Activated T-helper 1 cell treated with anti-CD3 and anti-CD28 coated beads, Interleukin-12 subunit alpha, Interleukin-12 subunit beta, Interleukin-2, Interleukin-4 antibody, amounts not matched to agents 30 ng/mL and 10 ng/mL and 1 ng/mL, durations not matched to agents 14 hours and 24 hours and 36 hours (primary cell): ENCODE measurements at regions not wholly inside any gene's neighbourhood (a gene's known extent, or its start where the extent isn't known, plus 50 kb on each side); places are given as distances from the start of the nearest gene placed in this dataset.
"Not testable (repeated sequence)": the region's sequence is repeated elsewhere in the genome, so short reads cannot be mapped to it uniquely, and the experiment has no call there.

Source experiments
- DNase-seq: peaks from one replicate; pipeline ENCODE4 v3.0.0; 2021; ENCODE audit warnings: low spot score
- H3K27ac Mint-ChIP-seq: one replicate; pipeline ENCODE4 v1.8.0; 2021; ENCODE audit warnings: mild to moderate bottlenecking, mixed read lengths
- H3K27me3 Mint-ChIP-seq: one replicate; pipeline ENCODE4 v1.8.0; 2022; ENCODE audit warnings: mild to moderate bottlenecking, moderate library complexity, mixed read lengths; ENCODE audit not compliant: insufficient read depth
- H3K36me3 Mint-ChIP-seq: one replicate; pipeline ENCODE4 v1.8.0; 2021; ENCODE audit warnings: low read depth, mixed read lengths
- H3K4me1 Mint-ChIP-seq: one replicate; pipeline ENCODE4 v1.8.0; 2021; ENCODE audit warnings: low read depth, mixed read lengths
- H3K4me3 Mint-ChIP-seq: one replicate; pipeline ENCODE4 v1.8.0; 2021; ENCODE audit warnings: mild to moderate bottlenecking, moderate library complexity, mixed read lengths
- H3K9me3 Mint-ChIP-seq: one replicate; pipeline ENCODE4 v1.8.0; 2021; ENCODE audit warnings: mixed read lengths
- intact Hi-C: fragments of 100-400 bp; cut with micrococcal nuclease; formaldehyde crosslinking; loops from one replicate; pipeline ENCODE4 v1.15.1; 2024

DNA sequence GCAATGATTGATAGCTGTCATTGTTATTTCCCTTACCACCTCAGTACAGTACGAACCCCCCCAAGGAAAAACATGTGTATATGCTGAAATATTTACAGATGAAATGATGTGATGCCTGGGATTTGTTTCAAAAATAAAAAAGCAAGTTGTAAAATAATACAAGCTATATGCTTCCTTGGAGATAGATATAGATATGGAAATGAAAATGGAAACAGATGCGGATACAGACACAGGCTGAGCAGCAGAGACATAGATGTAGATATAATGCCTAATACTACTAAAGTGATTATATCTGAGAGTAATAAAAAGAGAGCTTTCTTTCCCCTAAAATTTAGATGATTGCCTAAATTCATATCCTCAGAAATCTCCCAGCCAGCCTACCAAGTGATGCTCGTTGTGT lies 127.5 kb upstream of the TNPO1 start:
- no peaks in the 10 kb centered on the region for H3K36me3 Mint-ChIP-seq
- no peaks in the 10 kb centered on the region for H3K4me1 Mint-ChIP-seq
- intact Hi-C loops = no loop called here
- no peak for DNase-seq
- H3K27ac Mint-ChIP-seq = no peak overlapping the region
- H3K27me3 Mint-ChIP-seq = peaks cover 2% of the 10 kb centered on the region
- H3K4me3 Mint-ChIP-seq = no peak overlapping the region
- H3K9me3 Mint-ChIP-seq = no peaks in the 10 kb centered on the region

DNA sequence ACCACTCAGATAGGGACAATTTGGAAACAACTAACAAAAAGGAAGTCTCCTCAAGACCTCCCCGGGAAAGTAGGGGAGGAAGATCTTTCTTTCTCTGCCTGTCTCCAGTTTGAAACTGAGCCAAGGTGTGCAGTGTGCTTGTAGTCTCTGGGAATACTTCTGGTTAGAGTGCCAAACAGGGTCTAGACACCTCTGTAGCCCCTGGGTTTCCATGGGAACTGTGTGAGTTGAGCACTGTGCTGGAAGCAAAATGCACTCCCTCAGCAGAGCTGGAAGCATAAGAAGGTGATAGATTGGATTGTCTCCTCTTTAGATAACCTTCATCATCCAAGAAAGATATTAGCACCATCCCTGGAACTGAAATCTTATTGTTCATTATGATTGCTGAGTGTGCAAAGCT lies 129.2 kb upstream of the TNPO1 start:
- Mint-ChIP-seq H3K27ac (no peak overlapping the region), H3K27me3 (peaks cover 2% of the 10 kb centered on the region), H3K4me3 (no peak overlapping the region), H3K36me3 (no peaks in the 10 kb centered on the region), H3K9me3 (peaks cover 5% of the 10 kb centered on the region), H3K4me1 (no peaks in the 10 kb centered on the region)
- DNase-seq = no peak
- intact Hi-C loops = no loop called here

DNA sequence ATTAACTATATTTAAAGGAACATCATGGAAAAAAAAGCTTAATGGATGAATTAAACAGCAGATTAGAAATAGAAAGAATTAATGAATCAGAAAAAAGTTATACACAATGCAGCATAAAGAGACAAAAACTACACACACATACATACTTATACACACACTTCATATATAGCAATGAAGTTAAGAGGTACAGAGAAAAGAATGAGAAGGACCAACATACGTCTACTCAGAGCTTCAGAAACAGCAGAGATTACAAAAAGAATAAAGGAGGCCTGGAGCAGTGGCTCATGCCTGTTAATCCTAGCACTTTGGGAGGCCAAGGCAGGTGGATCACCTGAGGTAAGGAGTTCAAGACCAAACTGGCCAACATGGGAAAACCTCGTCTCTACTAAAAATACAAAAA lies 133.9 kb upstream of the TNPO1 start:
- Mint-ChIP-seq H3K36me3 (no peaks in the 10 kb centered on the region), H3K4me3 (no peak overlapping the region), H3K9me3 (peaks cover 5% of the 10 kb centered on the region), H3K4me1 (no peaks in the 10 kb centered on the region), H3K27ac (no peak overlapping the region), H3K27me3 (peaks cover 3% of the 10 kb centered on the region)
- intact Hi-C loops = no loop called here
- no peak for DNase-seq

DNA sequence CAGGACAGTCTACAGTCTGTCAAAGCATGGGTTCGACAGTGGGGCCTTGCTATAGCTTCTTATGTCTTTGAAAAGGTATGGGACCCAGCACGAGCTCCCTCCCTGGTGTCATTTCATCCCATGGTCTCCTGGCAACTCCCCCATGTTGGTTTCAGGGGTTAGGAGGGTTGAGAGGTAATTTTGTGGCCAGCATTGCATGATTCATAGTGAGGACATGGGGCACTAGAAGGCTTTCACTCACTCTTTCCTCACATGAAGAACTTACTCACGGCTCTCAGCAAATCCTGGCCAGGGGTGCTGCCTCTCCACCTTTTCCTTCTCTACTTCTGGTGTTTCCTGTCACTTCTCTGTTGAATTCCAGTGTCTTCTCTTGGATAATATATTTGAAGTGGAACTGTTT lies 134.7 kb upstream of the TNPO1 start:
- H3K9me3 Mint-ChIP-seq = peaks cover 5% of the 10 kb centered on the region
- intact Hi-C loops = no loop called here

DNA sequence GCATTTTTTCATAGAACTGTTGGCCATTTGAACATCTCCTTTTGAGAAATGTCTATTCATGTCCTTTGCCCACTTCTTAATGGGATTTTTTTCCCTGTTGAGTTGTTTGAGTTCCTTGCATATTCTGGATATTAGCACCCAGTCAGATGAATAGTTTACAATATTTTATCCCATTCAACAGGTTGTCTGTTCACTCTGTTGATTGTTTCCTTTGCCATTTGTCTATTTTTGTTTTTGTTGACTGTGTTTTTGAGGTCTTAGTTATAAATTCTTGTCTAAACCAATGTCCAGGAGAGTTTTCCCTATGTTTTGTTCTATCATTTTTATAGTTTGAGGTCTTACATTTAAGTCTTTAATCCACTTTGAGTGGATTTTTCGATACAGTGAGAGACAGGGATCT lies 139.0 kb upstream of the TNPO1 start:
- no peak overlapping the region for H3K4me3 Mint-ChIP-seq
- H3K4me1 Mint-ChIP-seq = no peaks in the 10 kb centered on the region
- peaks cover 1% of the 10 kb centered on the region for H3K9me3 Mint-ChIP-seq
- peaks cover 3% of the 10 kb centered on the region for H3K27me3 Mint-ChIP-seq
- intact Hi-C loops = no loop called here
- H3K36me3 Mint-ChIP-seq = no peaks in the 10 kb centered on the region
- DNase-seq = no peak
- no peak overlapping the region for H3K27ac Mint-ChIP-seq

More for the DNA sequence above, 134.7 kb upstream of the TNPO1 start:
- Mint-ChIP-seq H3K27me3 (peaks cover 3% of the 10 kb centered on the region), H3K36me3 (no peaks in the 10 kb centered on the region), H3K27ac (no peak overlapping the region), H3K4me1 (no peaks in the 10 kb centered on the region), H3K4me3 (no peak overlapping the region)
- DNase-seq = no peak

DNA sequence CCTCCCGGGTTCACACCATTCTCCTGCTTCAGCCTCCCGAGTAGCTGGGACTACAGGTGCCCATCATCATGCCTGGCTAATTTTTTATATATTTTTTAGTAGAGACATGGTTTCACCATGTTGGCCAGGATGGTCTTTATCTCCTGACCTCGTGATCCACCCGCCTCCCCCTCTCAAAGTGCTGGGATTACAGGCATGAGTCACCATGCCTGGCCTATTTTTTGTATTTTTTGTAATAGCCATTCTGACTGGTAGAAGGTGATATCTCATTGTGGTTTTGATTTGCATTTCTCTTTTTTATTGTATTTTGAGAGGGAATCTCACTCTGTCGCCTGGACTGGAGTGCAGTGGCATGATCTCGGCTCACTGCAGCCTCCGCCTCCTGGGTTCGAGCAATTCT lies 139.6 kb upstream of the TNPO1 start:
- H3K36me3 Mint-ChIP-seq, H3K9me3 Mint-ChIP-seq, H3K27me3 Mint-ChIP-seq, intact Hi-C loops, H3K4me3 Mint-ChIP-seq, H3K27ac Mint-ChIP-seq, DNase-seq, H3K4me1 Mint-ChIP-seq: not testable (repeated sequence)

DNA sequence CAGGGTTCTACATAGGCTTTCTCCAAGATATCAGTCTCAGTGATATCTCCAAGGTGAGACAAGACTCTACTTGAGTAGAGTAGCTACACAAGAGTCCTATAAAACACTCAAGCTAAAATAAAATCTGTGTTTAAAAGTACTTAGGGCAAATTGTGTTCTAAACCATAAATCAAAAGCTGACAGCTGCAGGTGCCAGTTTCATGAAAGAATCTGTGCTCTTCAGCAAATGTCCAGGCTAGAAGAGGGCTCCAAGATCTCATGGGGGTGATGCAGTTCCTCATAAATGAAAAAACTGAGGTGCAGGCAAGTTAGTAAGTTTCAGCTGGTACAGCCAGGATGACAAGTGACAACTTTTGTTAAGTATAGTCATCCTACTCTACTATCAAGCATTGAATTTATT lies 142.8 kb upstream of the TNPO1 start:
- DNase-seq = no peak
- intact Hi-C loops = no loop called here
- Mint-ChIP-seq H3K4me1 (no peaks in the 10 kb centered on the region), H3K36me3 (no peaks in the 10 kb centered on the region), H3K27ac (no peak overlapping the region), H3K27me3 (peaks cover 3% of the 10 kb centered on the region), H3K4me3 (no peak overlapping the region), H3K9me3 (no peaks in the 10 kb centered on the region)

DNA sequence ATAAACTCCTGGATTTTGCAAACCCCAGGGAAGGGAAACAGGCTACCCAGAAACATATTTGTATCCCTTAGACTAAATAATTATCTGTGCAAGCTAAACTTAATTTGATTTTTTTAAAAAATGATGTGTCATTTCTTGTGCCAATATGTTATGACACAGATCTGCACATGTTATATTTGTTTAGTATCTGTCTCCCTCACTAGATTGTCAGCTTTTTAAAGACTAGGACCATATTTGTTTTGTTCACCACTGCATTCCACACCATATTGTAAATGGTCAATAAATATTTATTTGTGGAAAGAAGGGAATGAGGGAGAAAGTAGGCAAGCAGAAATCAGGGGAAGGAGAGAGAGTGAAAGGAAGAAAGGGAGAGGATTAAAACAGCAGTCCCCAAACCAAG lies 143.3 kb upstream of the TNPO1 start:
- DNase-seq = no peak
- H3K27me3 Mint-ChIP-seq = peaks cover 5% of the 10 kb centered on the region
- no peak overlapping the region for H3K27ac Mint-ChIP-seq
- H3K4me1 Mint-ChIP-seq = no peaks in the 10 kb centered on the region
- H3K9me3 Mint-ChIP-seq = no peaks in the 10 kb centered on the region
- no peaks in the 10 kb centered on the region for H3K36me3 Mint-ChIP-seq
- intact Hi-C loops = no loop called here
- H3K4me3 Mint-ChIP-seq = no peak overlapping the region

DNA sequence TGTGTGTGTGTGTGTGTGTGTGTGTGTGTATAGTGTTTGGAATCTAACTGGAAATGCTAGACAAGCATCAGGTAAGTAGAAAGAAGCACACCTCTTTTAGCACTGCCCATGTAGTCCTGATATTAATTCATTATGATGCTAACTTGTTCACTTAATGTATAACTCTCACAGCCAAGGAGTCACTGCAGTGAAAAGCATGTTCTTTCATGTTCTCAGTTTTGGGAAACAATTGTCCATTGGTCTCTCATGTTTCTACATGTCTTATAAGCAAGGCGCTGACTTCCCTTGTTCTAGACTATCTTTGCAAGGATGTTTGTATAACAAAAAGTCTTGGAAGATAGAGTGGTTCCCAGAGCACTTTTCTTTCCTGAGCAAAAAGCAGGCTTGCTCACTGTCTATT lies 148.8 kb upstream of the TNPO1 start:
- H3K9me3 Mint-ChIP-seq = no peaks in the 10 kb centered on the region
- H3K27me3 Mint-ChIP-seq = peaks cover 2% of the 10 kb centered on the region
- H3K4me3 Mint-ChIP-seq = no peak overlapping the region
- H3K27ac Mint-ChIP-seq = no peak overlapping the region
- no peak for DNase-seq
- H3K36me3 Mint-ChIP-seq = no peaks in the 10 kb centered on the region
- no peaks in the 10 kb centered on the region for H3K4me1 Mint-ChIP-seq
- intact Hi-C loops = no loop called here

DNA sequence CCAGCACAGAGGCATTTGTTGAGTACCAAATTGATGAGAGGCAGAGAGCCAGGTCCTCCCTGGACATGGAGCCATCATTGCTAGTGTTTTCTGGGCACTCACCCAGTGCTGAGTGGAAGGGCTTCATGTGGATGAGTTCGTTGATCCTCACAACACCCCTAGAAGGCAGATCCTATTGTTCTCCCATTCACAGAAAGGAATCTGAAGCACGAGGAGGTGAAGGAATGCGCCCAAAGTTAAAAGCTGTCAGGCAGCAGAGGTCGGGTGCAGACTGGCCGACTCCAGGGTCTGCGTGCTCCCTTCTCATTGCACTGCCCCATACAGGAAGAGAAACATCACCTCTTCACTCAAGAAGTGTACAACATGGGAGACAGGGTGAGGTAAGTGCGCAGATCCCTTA lies 153.5 kb upstream of the TNPO1 start:
- no peaks in the 10 kb centered on the region for H3K36me3 Mint-ChIP-seq
- DNase-seq = no peak
- no peaks in the 10 kb centered on the region for H3K9me3 Mint-ChIP-seq
- no peaks in the 10 kb centered on the region for H3K27me3 Mint-ChIP-seq
- no peak overlapping the region for H3K27ac Mint-ChIP-seq
- intact Hi-C loops = no loop called here
- no peak overlapping the region for H3K4me3 Mint-ChIP-seq
- no peaks in the 10 kb centered on the region for H3K4me1 Mint-ChIP-seq

DNA sequence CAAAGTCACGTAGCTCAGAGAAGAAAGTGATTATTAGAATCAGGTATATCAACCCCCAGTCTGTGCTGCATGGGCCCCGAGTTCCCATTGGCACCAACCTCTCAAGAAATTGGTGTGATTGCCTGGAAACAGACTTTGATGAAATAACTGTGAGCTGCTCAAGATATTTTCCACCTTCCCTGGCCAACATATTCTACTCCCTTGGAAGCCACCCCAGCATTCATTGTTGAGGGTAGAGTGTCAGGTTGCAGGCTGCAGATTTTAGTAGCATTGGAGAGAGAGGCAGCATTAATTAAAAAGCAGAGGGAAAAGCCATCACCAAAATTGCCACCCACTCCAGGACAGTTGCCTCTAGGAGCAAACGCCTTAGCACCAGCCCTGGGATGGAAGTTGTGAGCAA lies 154.2 kb upstream of the TNPO1 start:
- Mint-ChIP-seq H3K27me3 (no peaks in the 10 kb centered on the region), H3K36me3 (no peaks in the 10 kb centered on the region), H3K4me1 (no peaks in the 10 kb centered on the region), H3K9me3 (no peaks in the 10 kb centered on the region), H3K27ac (no peak overlapping the region), H3K4me3 (no peak overlapping the region)
- no peak for DNase-seq
- intact Hi-C loops = no loop called here

DNA sequence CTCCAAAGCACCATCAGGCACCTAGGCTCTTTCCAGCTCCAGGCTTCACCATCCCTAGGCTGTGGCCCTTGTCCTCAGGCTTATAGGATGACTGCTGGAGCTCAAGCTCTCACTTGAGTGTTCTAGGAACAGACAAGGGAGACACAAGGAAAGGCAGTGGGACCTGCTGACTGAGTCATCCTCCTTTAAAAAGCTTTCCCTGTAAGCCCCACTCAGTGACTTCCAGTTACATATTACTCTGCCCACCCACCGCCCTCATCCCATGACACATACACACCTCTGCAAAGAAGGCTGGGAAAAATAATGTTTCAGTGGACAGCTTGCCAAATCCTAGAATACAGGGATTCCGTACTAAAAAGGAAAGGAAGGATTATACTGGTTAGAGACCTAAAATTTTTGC lies 154.2 kb upstream of the ZNF366 start:
- Mint-ChIP-seq H3K36me3 (no peaks in the 10 kb centered on the region), H3K27me3 (no peaks in the 10 kb centered on the region), H3K4me3 (no peak overlapping the region), H3K4me1 (no peaks in the 10 kb centered on the region), H3K27ac (no peak overlapping the region), H3K9me3 (no peaks in the 10 kb centered on the region)
- intact Hi-C loops = no loop called here
- no peak for DNase-seq

DNA sequence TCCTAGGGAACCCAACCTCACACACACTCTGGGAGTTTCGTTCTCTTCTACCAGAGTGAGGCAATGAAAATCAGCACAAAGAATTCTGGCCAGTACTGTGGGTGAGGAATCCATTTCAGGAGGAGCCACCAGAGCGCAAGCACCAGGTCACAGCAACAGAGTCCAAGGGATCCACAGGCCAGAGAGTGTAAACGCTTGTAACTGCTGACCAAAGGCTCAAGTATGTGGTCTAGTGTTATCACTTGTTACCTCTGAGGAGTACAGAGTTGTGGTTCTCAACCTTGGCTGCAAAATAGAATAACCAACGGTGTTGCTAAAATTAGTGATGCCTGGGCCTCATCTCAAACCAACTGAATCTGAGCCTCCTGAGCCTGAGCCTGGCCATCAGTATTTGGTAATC lies 152.5 kb upstream of the ZNF366 start:
- Mint-ChIP-seq H3K27ac (no peak overlapping the region), H3K4me3 (no peak overlapping the region), H3K9me3 (no peaks in the 10 kb centered on the region), H3K27me3 (no peaks in the 10 kb centered on the region), H3K4me1 (no peaks in the 10 kb centered on the region), H3K36me3 (no peaks in the 10 kb centered on the region)
- DNase-seq = no peak
- intact Hi-C loops = no loop called here

DNA sequence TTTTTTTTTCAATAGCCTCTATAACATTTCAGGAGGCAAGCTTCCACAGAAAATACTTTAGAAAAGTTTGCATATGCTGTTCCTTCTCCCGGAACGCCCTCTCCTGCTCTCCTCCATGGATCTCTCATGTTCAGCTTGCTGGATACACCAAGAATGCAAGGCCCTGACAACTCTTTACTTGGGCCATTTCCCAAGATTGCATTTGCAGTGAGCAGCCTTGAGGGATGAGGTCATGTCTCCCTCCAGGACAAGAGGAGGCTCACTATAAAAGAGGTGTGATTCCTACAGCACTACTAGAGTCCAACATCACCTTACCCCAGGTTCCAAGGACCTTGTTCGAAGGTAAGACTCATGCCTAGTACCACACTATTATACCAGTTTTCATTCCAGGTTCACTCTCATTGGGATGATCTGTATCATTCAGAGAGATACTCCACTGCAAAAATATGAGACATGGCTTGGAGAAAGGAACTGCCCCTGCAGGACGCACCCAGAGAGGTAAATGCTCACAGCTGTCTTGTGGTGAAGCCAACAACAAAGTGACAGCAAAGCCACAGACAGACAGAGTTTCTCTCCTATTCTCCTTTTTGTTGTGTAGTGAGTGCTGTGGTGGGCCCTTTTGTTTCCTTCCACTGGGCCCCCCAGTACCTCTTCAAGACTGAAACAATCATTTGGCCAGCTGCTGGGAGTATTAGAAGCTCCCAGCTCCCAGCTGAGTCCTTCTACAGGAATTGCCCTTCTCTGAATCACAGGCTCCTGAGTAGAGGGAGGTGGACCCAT lies 151.7 kb upstream of the ZNF366 start:
- Mint-ChIP-seq H3K27me3 (no peaks in the 10 kb centered on the region), H3K4me1 (no peaks in the 10 kb centered on the region), H3K27ac (no peak overlapping the region), H3K4me3 (no peak overlapping the region), H3K9me3 (no peaks in the 10 kb centered on the region), H3K36me3 (no peaks in the 10 kb centered on the region)
- no peak for DNase-seq
- intact Hi-C loops = no loop called here
